ENCODE measurements at regions not wholly inside any gene's neighbourhood (a gene's known extent, or its start where the extent isn't known, plus 50 kb on each side); places are given as distances from the start of the nearest gene placed in this dataset.

DNA sequence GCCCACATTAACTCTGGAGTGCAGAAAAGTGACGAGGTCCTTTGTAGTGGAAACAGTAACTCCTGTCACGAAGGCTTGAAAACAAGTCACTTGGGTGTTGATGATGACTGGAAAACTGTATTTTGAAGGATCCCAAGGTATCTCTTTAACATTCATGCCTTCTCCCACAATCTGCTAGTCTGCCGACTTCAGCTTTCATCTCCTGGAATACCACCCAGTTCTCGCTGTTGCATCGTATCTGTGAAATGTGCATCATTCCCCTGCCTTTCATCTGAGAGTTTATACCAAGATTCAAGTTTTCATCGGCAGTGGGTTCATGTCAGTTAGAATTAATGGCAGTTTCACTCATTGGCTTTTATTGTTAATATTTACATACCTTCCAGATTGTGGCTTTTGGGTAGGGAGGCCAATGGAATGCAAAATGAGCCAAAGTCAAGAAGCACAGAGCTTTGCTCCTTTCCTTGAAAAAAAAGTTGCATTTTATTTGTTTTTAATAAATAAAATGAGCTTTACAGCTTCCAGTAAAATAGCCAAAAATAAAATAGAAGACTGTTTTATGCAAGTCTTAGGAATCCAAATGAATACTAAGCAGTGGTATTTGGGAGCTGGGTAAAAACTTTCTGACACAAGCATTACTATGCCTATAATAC is 575.2 kb upstream of the WWC1 start:
- no peak overlapping the region for H3K4me3 Mint-ChIP-seq
- 95% methylated on average over 4 of the region's 6 CpGs for WGBS (ENCODE audit: insufficient coverage)
- intact Hi-C loops (cut with micrococcal nuclease) = no loop called here
- no peaks in the 10 kb centered on the region for H3K4me1 Mint-ChIP-seq
- DNase-seq = no peak
- ATAC-seq = no peak
- Histone ChIP-seq H3K27ac (ENCODE audit: low read length) (no peak overlapping the region), H3K9me3 (ENCODE audit: control insufficient read depth, insufficient read depth, low read length) (no peaks in the 10 kb centered on the region), H3K36me3 (ENCODE audit: control insufficient read depth, insufficient read depth, low read length) (no peaks in the 10 kb centered on the region), H3K4me3 (ENCODE audit: low read length) (no peak overlapping the region), H3K27me3 (ENCODE audit: control insufficient read depth, insufficient read depth, low read length) (no peaks in the 10 kb centered on the region), H3K4me1 (ENCODE audit: control insufficient read depth, insufficient read depth, low read length) (no peaks in the 10 kb centered on the region)
- H3K36me3 Mint-ChIP-seq = no peaks in the 10 kb centered on the region
- H3K9me3 Mint-ChIP-seq = peaks cover 0 to 2% of the 10 kb centered on the region in 2 donors
- no peak for TF ChIP-seq CTCF (IDR thresholded peaks at IDR 0.05)
- H3K27ac Mint-ChIP-seq = no peak overlapping the region
- peaks cover 0 to 4% of the 10 kb centered on the region in 2 donors for H3K27me3 Mint-ChIP-seq (ENCODE audit: low read depth in 2 of 2)

DNA sequence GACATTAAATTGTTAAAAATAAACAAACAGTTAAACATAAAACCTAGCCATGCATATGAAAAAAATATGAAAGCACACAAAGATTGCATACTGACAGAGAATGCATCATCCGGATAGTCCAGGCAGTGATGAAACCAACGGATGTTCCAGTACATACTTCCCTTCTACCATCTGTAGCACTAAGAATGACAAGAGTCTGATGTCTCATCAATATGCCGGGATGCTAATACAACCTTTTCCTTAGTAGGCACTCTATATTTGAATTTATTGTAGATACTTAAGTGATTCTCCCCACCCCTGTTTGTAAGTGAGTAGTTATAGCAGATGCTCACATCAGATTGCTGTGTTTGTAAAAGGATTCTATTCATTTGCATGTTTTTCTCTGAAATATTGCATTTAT is 571.2 kb upstream of the WWC1 start:
- TF ChIP-seq CTCF (IDR thresholded peaks at IDR 0.05) = no peak
- Histone ChIP-seq H3K4me3 (ENCODE audit: low read length) (no peak overlapping the region), H3K27me3 (ENCODE audit: control insufficient read depth, insufficient read depth, low read length) (no peaks in the 10 kb centered on the region), H3K36me3 (ENCODE audit: control insufficient read depth, insufficient read depth, low read length) (no peaks in the 10 kb centered on the region), H3K4me1 (ENCODE audit: control insufficient read depth, insufficient read depth, low read length) (no peaks in the 10 kb centered on the region), H3K27ac (ENCODE audit: low read length) (no peak overlapping the region), H3K9me3 (ENCODE audit: control insufficient read depth, insufficient read depth, low read length) (no peaks in the 10 kb centered on the region)
- WGBS (ENCODE audit: insufficient coverage) = 100% methylated on average over 2 of the region's 3 CpGs
- Mint-ChIP-seq H3K4me3 (no peak overlapping the region), H3K27ac (no peak overlapping the region), H3K27me3 (ENCODE audit: low read depth in 2 of 2) (peaks cover 7 to 10% of the 10 kb centered on the region in 2 donors), H3K36me3 (no peaks in the 10 kb centered on the region), H3K4me1 (peaks cover 8% of the 10 kb centered on the region in 2 donors), H3K9me3 (no peaks in the 10 kb centered on the region)
- intact Hi-C loops (cut with micrococcal nuclease) = no loop called here
- no peak for ATAC-seq
- no peak for DNase-seq

- no peaks in the 10 kb centered on the region for H3K36me3 ChIP-seq (ENCODE audit: control insufficient read depth, insufficient read depth, low read length)
- Mint-ChIP-seq H3K4me1 (peaks cover 8% of the 10 kb centered on the region in 2 donors), H3K27ac (no peak overlapping the region), H3K9me3 (no peaks in the 10 kb centered on the region), H3K36me3 (no peaks in the 10 kb centered on the region), H3K27me3 (ENCODE audit: low read depth in 2 of 2) (peaks cover 7 to 12% of the 10 kb centered on the region in 2 donors), H3K4me3 (no peak overlapping the region)
- 60% methylated on average over 3 of the region's 5 CpGs for WGBS (ENCODE audit: insufficient coverage)
- H3K27me3 ChIP-seq (ENCODE audit: control insufficient read depth, insufficient read depth, low read length) = no peaks in the 10 kb centered on the region
- H3K9me3 ChIP-seq (ENCODE audit: control insufficient read depth, insufficient read depth, low read length) = no peaks in the 10 kb centered on the region
- ATAC-seq (no peak), DNase-seq (no peak)
- H3K4me3 ChIP-seq (ENCODE audit: low read length) = no peak overlapping the region
- intact Hi-C loops (cut with micrococcal nuclease) = no loop called here
- H3K27ac ChIP-seq (ENCODE audit: low read length) = no peak overlapping the region
- H3K4me1 ChIP-seq (ENCODE audit: control insufficient read depth, insufficient read depth, low read length) = no peaks in the 10 kb centered on the region
- no peak for TF ChIP-seq CTCF (IDR thresholded peaks at IDR 0.05)
Measured at GRCh38 chr5:167720676-167721260, 570.7 kb upstream of the WWC1 start.

Measured in natural killer cell (primary cell).